NCI-H2081 treated with DMSO at 0.1 percent for 48 hours (cell line): ENCODE measurements at regions not wholly inside any gene's neighbourhood (a gene's known extent, or its start where the extent isn't known, plus 50 kb on each side); places are given as distances from the start of the nearest gene placed in this dataset.
"Not testable (repeated sequence)": the region's sequence is repeated elsewhere in the genome, so short reads cannot be mapped to it uniquely, and the experiment has no call there.

ENCODE experiments used
- DNase-seq: peaks from one replicate; lab custom pipeline; 2025; lab: John Stamatoyannopoulos, UW

DNA sequence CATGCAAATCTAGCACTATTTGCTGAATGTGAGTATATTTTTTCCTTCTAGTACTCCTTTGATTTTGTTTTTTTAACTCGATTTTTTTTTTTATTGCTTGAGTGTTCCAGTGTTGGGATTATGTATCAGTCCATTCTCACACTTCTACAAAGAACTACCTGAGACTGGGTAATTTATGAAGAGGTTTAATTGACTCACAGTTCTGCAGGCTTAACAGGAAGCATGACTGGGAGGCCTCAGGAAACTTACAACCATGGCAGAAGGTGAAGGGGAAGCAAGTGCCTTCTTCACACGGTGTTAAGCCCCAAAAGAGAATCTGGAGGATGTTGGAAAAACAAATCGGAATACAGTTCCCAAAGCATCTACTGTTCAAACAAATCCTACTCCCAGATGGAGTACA is 69.1 kb downstream of the ZNF518B start:
- DNase-seq, result not testable (repeated sequence)

- no peak for DNase-seq
Observed at GRCh38 chr4:10385994-10386394, 71.2 kb downstream of the ZNF518B start.

DNA sequence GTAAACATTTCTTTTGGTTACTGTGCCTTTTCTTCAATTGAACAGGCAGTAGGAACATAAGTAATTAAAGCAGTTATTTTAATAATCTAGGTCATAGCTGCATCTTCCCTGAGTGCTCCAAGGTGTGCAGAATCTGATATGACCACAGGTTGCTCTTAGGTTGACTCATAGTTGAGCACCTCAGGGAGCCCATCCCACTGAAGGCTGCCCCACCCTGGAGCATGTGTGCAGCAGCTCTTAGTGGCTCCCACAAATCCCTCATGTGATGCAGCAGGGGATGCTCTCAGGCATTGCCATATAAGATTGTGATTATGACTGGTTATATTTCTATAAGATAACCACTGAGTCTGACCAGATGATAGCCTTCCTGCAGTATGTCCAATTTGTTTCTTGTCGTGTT is 72.3 kb downstream of the ZNF518B start:
- no peak for DNase-seq

GRCh38 chr4:10383417-10383816 is 73.8 kb downstream of the ZNF518B start:
- no peak for DNase-seq

DNA sequence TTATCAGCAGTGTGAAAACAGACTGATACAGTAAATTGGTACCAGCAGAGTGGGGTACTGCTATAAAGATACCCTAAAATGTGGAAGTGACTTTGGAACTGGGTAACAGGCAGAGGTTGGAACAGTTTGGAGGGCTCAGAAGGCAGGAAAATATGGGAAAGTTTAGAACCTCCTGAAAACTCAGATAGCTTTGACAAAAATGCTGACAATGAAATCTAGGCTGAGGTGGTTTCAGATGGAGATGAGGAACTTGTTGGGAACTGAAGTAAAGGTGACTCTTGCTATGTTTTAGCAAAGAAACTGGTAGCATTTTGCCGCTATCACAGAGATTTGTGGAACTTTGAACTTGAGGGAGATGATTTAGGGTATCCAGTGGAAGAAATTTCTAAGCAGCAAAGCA is 75.1 kb downstream of the ZNF518B start:
- DNase-seq, result not testable (repeated sequence)

DNA sequence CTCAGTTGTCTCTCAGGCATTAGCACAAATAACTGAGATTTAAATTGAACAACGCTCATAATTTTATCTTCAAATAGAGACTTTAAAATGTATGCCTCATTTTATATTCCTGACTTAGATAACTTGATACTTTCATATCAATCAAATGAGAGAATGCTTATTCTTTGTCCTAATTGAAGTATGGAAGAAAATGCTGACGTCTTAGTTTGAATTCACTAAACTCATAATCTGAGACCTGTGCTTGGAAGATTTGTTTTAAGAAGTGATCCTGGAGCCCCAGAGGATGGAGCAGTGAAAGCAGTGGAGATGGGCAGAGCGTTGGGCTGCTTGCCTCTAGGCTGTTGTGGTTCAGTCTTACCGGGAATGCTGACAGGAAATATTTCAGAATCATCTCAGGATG is 76.1 kb downstream of the ZNF518B start:
- DNase-seq, result no peak

DNA sequence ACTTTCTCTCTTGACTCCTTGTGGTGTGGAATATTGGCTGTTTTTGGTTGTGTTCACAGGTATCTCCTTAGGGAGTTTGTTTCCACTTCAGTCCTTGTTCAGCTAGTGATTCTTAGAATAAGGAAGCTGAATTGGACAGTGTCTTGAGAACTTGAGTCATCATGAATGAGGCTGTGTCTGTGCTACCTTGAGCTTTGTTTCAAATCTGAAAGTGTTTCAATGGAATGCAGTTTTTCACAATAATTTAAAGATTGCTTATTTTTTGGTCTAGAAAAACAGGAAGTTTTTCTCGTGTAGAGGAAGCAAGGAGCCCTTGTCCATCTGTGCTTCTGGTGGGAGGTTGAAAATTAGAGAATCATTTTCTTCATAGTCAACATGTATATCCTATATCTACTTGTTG is 76.5 kb downstream of the ZNF518B start:
- DNase-seq, result no peak

- DNase-seq, result no peak
Observed at GRCh38 chr4:10371869-10372471, 85.3 kb downstream of the ZNF518B start.

DNA sequence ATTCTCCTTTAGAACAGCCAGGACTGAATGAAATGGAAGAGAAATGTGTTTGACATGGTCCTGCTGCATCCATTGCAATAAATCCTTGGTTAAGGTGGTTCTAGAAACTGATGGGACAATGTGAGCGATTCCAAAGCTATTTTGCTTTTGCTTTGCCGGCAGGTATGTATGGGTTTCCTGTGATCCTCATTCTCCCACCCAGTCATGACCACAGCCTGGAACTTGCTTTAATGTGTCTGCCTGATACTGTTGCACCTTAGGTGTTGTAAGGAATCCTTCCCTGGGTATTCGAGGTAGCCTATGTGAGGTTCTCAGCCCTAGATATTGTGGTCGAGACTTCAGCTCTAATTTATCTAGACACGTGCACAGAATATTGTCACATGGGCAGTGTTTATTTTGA is 86.1 kb downstream of the ZNF518B start:
- DNase-seq, result no peak

- DNase-seq, result no peak
Observed at GRCh38 chr4:10369517-10369916, 87.7 kb downstream of the ZNF518B start.

DNA sequence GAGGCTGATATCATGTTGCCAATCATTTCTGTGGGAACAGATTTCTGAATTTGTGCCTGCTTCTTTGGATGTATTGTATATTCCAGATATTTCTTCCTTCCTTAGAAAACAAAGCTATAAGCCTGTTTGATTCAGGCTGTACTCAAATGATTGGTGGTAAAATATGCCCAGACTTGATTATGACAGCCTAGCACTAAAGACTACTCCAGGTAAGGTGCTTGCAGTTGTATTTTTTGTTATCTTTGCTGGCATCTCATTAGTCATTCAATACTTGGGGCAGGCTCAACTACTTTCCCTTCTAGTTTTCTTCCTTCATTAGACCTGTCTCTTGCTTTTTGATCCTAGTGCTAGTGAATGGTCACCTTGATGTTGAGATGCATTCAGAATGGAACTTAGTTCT is 90.6 kb downstream of the ZNF518B start:
- no peak for DNase-seq

GRCh38 chr4:10364194-10364593 is 93.0 kb downstream of the ZNF518B start:
- DNase-seq, result no peak

DNA sequence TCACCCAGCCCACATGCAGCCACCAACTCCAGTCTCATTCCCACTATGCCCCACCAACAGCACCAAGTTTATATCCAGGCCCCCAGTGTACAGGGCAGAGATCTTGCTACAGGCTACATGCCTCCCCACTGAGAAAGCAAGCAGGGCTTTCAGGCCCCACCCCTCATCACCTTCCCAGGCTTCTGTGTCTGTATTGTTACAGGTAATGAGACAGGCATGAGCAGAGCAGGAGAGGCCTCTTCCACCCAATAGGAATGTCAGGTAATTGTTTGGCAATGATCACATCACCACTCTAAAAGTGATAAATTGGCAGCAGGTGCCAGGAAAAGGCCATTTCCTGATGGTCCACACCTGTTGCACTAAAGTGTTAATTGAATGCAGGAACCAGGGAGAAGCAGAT is 102.5 kb downstream of the ZNF518B start:
- DNase-seq, result peak; percentile 71

DNA sequence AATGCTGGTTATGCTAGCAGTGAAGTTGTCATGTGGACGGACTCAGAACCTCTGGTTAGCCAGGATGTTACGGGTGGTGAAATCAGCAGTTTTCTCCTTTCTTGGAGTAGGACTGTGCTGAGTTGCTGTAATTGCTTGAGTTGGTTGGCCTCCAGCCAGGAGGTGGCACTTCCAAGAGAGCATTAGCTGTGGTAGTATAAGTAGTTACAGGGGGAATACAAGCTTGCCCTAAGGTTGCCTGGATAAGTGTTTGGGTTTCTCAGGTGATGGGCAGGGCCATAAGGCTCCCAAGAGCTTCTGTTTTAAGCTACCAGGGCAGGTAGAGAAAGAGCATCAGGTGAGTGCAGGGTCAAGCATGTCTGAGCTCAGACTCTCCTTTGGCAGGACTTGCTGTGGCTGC is 103.0 kb downstream of the ZNF518B start:
- DNase-seq, result no peak

DNA sequence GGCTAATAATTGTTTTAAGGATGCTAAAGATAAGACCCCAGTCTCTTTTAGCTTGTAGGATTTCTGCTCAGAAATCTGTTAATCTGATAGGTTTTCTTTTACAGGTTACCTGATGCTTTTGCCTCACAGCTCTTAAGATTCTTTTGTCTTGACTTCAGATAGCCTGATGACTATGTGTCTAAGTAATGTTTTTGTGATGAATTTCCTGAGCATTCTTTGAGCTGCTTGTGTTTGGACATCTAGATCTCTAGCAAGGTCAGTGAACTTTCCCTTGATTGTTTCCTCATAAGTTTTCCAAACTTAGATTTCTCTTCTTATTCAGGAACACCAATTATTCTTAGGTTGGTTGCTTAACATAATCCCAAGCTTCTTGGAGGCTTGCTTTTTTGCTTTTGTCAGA is 104.1 kb downstream of the ZNF518B start:
- DNase-seq, result no peak

DNA sequence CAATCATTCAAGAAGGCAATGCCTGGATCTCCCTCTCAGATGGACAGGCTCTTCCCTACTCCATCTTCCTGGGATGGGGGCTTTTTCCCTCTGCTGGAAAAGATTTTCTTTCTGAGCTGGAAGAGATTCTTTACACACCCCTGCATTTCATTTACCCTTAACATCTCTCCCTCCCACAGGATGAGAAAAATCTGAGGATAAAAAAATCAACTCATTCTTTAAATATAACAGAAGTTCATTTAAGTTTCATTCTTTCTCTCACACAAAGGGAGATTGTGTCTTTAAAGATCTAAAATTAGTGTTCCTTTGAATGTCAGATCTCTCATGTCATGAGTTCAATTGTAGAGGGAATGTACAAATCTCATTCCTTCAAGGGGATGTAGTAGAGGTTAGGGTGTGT is 109.0 kb downstream of the ZNF518B start:
- no peak for DNase-seq

DNA sequence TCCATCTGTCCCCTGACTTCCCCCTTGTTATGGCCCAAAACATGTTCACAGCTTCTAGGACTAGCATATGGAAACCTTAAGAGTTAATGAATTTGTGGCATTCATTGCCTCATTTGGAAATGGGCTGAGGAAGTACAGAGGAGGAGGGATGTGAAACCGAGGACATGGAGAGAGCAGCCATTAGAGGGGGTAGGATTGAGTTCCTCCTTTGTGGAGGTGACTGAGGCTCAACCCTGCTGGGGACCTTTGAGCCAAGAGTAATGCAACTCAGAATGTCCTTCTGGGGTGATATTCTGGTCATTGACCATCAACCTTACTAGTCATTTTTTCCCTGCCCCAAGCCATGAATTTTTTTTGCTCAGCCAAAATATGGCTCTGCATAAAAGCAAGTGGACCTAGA is 109.4 kb downstream of the ZNF518B start:
- DNase-seq, result no peak

- no peak for DNase-seq
Observed at GRCh38 chr4:10347281-10347795, 109.9 kb downstream of the ZNF518B start.

DNA sequence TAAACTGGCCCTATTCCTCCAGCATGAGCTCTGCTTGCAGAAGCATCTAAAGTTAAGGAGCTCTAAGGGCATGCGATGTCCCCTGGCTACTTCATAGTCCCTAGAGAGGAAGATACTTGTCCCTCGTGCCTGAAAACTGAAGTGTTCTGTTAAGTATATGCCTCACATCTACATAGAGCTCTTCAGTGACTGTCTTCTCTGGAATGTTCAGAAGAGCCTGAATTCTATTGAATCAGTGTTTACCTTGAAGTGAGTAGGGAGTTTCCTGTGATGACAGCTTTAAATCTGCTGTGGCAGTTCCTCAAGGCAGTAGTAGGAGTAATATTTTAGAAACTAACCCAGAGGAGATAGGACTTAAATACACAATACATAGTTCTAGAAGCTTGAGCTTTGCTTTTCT is 111.2 kb downstream of the ZNF518B start:
- DNase-seq, result no peak

- DNase-seq, result no peak
Observed at GRCh38 chr4:10345381-10345784, 111.8 kb downstream of the ZNF518B start.

- no peak for DNase-seq
Observed at GRCh38 chr4:10344824-10345223, 112.4 kb downstream of the ZNF518B start.

- no peak for DNase-seq
Observed at GRCh38 chr4:10343656-10344055, 113.6 kb downstream of the ZNF518B start.

GRCh38 chr4:10342866-10343265 is 114.4 kb downstream of the ZNF518B start:
- no peak for DNase-seq

DNA sequence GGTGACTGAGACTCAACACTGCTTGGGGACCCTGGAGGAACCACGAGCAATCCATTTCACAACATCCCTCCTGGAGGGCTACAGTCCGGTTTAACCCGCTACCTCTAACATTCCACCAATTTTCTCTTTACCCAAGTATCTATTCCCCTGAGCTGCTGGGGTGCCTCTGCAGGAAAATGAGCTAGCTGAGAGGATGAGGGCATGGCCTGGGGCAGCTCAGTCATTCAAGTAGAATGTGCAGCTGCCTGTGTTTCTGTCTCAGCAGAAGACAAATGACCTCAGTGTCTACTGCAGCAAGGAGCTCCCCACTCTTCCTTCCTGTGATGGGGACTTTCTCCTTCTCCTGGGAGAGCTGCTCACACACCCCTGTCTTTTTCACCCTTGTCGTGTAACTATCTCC is 120.8 kb downstream of the ZNF518B start:
- no peak for DNase-seq

DNA sequence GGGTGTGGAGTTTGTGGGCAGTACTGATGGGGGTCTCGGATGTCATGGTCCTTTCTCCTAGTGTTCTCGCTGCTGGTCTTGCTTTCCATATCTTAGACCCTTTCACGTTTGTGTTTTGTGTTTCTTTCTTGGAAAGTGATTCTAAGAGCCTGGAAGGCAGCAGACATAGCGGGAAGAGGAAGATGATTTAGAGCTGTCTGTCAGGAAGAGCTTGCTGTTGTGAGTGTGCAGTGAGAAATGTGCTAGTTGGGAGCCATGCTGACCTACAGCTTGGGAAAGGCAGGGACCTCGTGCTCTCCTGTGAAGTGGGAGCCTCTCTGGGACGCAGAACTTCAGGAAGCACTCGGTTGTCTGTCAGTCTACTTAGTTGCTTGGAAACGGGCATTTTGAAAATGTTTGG is 122.2 kb downstream of the ZNF518B start:
- DNase-seq, result no peak
